ENCODE measurements at regions not wholly inside any gene's neighbourhood (a gene's known extent, or its start where the extent isn't known, plus 50 kb on each side); places are given as distances from the start of the nearest gene placed in this dataset.

DNA sequence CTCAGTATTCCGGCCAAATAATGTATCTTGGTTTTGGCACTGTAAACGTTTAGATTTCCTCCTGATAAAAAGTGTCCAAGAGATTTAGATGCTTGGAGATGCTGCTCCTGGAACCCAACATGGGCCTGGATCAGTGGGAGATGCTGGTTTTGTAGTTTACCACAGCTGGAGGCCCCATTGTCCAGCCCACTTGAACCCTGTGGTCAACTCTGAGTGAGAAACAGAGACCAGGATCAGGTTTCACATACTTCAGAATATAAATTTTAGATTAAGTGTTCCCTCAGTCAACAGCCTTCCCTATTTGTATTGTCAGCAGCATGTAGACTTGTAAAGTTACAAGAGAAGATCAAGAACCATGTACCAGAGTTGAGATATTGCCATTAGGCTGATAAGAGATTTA lies 144.7 kb upstream of the C9orf72 start:
- Histone ChIP-seq H3F3A (ENCODE audit: control insufficient read depth, insufficient read depth) (no peaks in the 10 kb centered on the region), H3K4me1 (ENCODE audit: control insufficient read depth, low read length) (no peaks in the 10 kb centered on the region), H3K4me2 (ENCODE audit: low read length) (no peak overlapping the region), H3K79me2 (ENCODE audit: control insufficient read depth, low read length) (no peaks in the 10 kb centered on the region), H3K4me3 (ENCODE audit: low read length) (no peak overlapping the region), H3K27me3 (ENCODE audit: control insufficient read depth, low read length) (no peaks in the 10 kb centered on the region), H3K36me3 (ENCODE audit: control insufficient read depth, low read length) (no peaks in the 10 kb centered on the region), H3K9me2 (replicated peaks; ENCODE audit: control insufficient read depth, low read length) (no peaks in the 10 kb centered on the region), H3K9me3 (ENCODE audit: control insufficient read depth, insufficient read depth, low read length) (no peaks in the 10 kb centered on the region), H3K27ac (ENCODE audit: low read depth, low read length) (no peak overlapping the region), H4K20me1 (ENCODE audit: control insufficient read depth, insufficient read depth, low read depth, low read length) (no peaks in the 10 kb centered on the region)
- no peak for TF ChIP-seq CTCF (IDR thresholded peaks at IDR 0.05; ENCODE audit: low read depth, low read length, poor library complexity, severe bottlenecking)
- no peak for TF ChIP-seq EZH2phosphoT487 (IDR thresholded peaks at IDR 0.05; ENCODE audit: borderline replicate concordance, low read length)

- Histone ChIP-seq H3K4me1 (ENCODE audit: control insufficient read depth, low read length) (no peaks in the 10 kb centered on the region), H3F3A (ENCODE audit: control insufficient read depth, insufficient read depth) (no peaks in the 10 kb centered on the region), H3K36me3 (ENCODE audit: control insufficient read depth, low read length) (no peaks in the 10 kb centered on the region), H3K9me2 (replicated peaks; ENCODE audit: control insufficient read depth, low read length) (no peaks in the 10 kb centered on the region), H3K79me2 (ENCODE audit: control insufficient read depth, low read length) (no peaks in the 10 kb centered on the region), H3K27ac (ENCODE audit: low read depth, low read length) (no peak overlapping the region), H3K4me3 (ENCODE audit: low read length) (no peak overlapping the region), H3K27me3 (ENCODE audit: control insufficient read depth, low read length) (no peaks in the 10 kb centered on the region), H3K4me2 (ENCODE audit: low read length) (no peak overlapping the region), H4K20me1 (ENCODE audit: control insufficient read depth, insufficient read depth, low read depth, low read length) (no peaks in the 10 kb centered on the region), H3K9me3 (ENCODE audit: control insufficient read depth, insufficient read depth, low read length) (no peaks in the 10 kb centered on the region)
- no peak for TF ChIP-seq EZH2phosphoT487 (IDR thresholded peaks at IDR 0.05; ENCODE audit: borderline replicate concordance, low read length)
- no peak for TF ChIP-seq CTCF (IDR thresholded peaks at IDR 0.05; ENCODE audit: low read depth, low read length, poor library complexity, severe bottlenecking)
These were observed 146.4 kb upstream of the C9orf72 start for GRCh38 chr9:27719711-27720110.

DNA sequence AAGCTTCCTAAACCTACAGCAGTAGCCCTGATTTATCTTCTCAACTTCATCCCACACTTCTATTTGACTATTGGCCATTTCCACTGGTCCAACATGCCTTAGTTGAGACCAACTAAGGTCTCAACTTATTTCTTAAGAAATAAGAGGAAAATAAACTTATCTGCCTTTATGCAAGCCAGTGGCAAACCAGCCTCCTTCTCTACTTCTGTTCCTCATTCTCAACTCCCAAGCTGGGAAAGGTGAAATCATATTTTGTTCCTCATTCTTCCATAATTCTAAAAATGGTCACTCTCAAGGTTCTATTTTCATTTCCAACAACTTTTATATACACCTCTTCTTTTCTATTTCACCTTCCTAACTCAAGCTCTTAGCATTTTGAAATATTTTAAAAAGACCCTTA lies 149.6 kb upstream of the C9orf72 start:
- Histone ChIP-seq H3K27me3 (ENCODE audit: control insufficient read depth, low read length) (no peaks in the 10 kb centered on the region), H3K79me2 (ENCODE audit: control insufficient read depth, low read length) (no peaks in the 10 kb centered on the region), H3K9me2 (replicated peaks; ENCODE audit: control insufficient read depth, low read length) (no peaks in the 10 kb centered on the region), H3K4me2 (ENCODE audit: low read length) (no peak overlapping the region), H4K20me1 (ENCODE audit: control insufficient read depth, insufficient read depth, low read depth, low read length) (no peaks in the 10 kb centered on the region), H3K4me3 (ENCODE audit: low read length) (no peak overlapping the region), H3F3A (ENCODE audit: control insufficient read depth, insufficient read depth) (no peaks in the 10 kb centered on the region), H3K36me3 (ENCODE audit: control insufficient read depth, low read length) (no peaks in the 10 kb centered on the region), H3K27ac (ENCODE audit: low read depth, low read length) (no peak overlapping the region), H3K4me1 (ENCODE audit: control insufficient read depth, low read length) (no peaks in the 10 kb centered on the region), H3K9me3 (ENCODE audit: control insufficient read depth, insufficient read depth, low read length) (no peaks in the 10 kb centered on the region)
- TF ChIP-seq CTCF (IDR thresholded peaks at IDR 0.05; ENCODE audit: low read depth, low read length, poor library complexity, severe bottlenecking) (no peak), EZH2phosphoT487 (IDR thresholded peaks at IDR 0.05; ENCODE audit: borderline replicate concordance, low read length) (no peak)

Measured in DOHH2 (cell line).